AG04450 (cell line): ENCODE measurements at regions not wholly inside any gene's neighbourhood (a gene's known extent, or its start where the extent isn't known, plus 50 kb on each side); places are given as distances from the start of the nearest gene placed in this dataset.

Experiments
- CTCF ChIA-PET: fragments of 300-600, 350-600 bp; formaldehyde crosslinking; extraction: SDS; loops from one replicate; lab custom pipeline; 2022; ENCODE audit warnings: antibody characterized with exemption, inconsistent platforms; lab: Charles Lee
- POLR2A ChIA-PET: fragments of 350-600 bp; formaldehyde crosslinking; extraction: SDS; loops from one replicate; lab custom pipeline; 2021; ENCODE audit warnings: antibody characterized with exemption, inconsistent platforms; lab: Yijun Ruan, JAX
- DNase-seq: peaks from one replicate; pipeline ENCODE4 v3.0.0-alpha.2; 2011; ENCODE audit warnings: low read depth, low spot score
- H3K27ac ChIP-seq: one replicate; pipeline ENCODE4 v1.5.1; 2012; ENCODE audit warnings: low read depth, low read length, control low read depth
- H3K27me3 ChIP-seq: one replicate; pipeline ENCODE4 v1.6.0; 2012; ENCODE audit warnings: low read length; ENCODE audit not compliant: control insufficient read depth, insufficient read depth
- H3K4me3 ChIP-seq: 2 replicates; pipeline ENCODE4 v1.5.1; 2011; ENCODE audit warnings: mild to moderate bottlenecking, low read depth, low read length, control low read depth
- H3K9me3 ChIP-seq: 2 replicates; pipeline ENCODE4 v1.5.1; 2012; ENCODE audit warnings: low read length; ENCODE audit not compliant: control insufficient read depth, insufficient read depth
- TF ChIP-seq, protein P1 (sequence below): IDR thresholded peaks from 2 replicates; pipeline ENCODE4 v1.5.1; 2011; ENCODE audit warnings: low read depth, low read length, control low read depth, inconsistent platforms

DNA sequence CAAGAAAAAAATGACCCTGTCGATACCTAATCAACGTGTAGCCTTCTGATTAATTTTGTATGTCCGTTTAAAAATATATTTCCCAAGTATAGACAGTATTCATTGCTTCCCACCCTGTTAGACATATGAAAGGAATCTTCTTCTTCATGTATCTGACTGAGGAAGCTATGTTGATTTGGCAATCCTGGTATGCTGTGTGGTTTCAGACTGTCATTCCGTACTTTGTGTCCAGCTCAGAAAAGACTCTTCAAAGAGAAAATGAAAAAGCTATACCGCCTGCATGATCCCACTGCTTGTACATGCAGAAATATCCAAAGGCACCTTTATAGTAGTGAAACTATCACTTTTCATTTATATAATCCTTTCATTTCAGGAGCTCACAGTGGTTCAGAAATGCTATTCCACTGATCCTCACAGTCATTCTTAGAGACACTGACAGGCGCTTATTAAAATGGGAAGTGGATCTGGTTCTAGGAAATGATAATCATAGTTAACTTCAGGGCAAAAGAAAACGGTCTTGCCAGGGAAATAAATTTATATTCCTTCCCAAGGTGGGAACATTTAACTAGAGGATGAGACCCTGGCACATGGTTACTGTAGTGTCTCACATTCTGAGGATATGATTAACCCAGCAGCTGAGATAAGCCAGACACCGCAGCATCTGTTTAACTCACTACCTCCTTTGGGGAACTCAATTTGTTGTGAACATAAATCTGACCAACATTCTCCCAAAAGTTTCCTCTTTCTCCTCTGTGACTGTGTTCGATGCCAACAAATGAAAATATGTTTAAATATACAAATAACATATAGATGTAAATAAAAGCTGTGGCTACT lies 599.2 kb upstream of the LUZP2 start:
- CTCF ChIA-PET = no interaction called here
- H3K4me3 ChIP-seq = peak overlapping the region; percentile 0; the same call in 1 of the 2 replicates
- peak overlapping the region; percentile 68 for H3K27ac ChIP-seq
- TF ChIP-seq, protein P1, sequence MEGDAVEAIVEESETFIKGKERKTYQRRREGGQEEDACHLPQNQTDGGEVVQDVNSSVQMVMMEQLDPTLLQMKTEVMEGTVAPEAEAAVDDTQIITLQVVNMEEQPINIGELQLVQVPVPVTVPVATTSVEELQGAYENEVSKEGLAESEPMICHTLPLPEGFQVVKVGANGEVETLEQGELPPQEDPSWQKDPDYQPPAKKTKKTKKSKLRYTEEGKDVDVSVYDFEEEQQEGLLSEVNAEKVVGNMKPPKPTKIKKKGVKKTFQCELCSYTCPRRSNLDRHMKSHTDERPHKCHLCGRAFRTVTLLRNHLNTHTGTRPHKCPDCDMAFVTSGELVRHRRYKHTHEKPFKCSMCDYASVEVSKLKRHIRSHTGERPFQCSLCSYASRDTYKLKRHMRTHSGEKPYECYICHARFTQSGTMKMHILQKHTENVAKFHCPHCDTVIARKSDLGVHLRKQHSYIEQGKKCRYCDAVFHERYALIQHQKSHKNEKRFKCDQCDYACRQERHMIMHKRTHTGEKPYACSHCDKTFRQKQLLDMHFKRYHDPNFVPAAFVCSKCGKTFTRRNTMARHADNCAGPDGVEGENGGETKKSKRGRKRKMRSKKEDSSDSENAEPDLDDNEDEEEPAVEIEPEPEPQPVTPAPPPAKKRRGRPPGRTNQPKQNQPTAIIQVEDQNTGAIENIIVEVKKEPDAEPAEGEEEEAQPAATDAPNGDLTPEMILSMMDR = no peak
- no peaks in the 10 kb centered on the region for H3K9me3 ChIP-seq
- POLR2A ChIA-PET = interaction anchor here (0.6 to 1.5 kb wide), 3 partner anchors 23 to 180 kb away, joined by 3 to 4 read pairs (median 3); no protein-coding TSS in a partner anchor
- H3K27me3 ChIP-seq = no peaks in the 10 kb centered on the region
- peak; percentile 79 for DNase-seq

DNA sequence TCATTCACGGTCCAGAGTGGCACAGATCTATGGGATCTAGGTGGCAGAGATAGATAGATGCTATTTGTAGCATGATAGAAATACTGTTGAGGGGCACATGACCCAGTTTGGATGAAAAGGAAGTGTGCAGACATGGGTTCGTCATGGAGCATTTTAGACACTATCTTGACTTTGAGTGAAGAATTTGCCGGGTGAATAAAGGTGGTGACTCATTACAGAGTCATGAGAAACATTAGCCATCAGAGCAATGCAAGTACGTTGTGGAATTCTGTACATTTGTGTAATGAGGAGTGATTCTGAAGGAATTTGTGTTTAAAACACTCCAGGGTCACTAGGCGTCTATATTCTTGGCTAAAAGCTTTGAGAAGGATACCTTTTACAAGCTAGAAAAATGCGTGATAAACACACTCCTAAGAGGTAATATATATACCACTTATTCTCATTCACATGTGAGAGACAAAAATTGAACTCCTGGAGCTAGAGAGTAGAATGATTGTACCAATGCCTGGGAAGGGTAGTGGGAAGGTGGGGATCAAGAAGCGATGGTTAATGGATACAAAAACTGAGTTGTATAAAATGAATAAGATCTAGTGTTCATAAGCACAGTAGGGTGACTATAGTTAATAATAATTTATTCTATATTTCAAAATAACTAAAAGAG lies 593.7 kb upstream of the LUZP2 start:
- H3K9me3 ChIP-seq = no peaks in the 10 kb centered on the region
- peak overlapping the region; percentile 69 for H3K27ac ChIP-seq
- no peak overlapping the region for H3K4me3 ChIP-seq
- ChIA-PET POLR2A (interaction anchor here (1.1 kb wide), 1 partner anchor 332 kb away, joined by 3 read pairs; no protein-coding TSS in a partner anchor), CTCF (no interaction called here)
- TF ChIP-seq, protein P1 = no peak
- peak; percentile 83 for DNase-seq
- no peaks in the 10 kb centered on the region for H3K27me3 ChIP-seq

DNA sequence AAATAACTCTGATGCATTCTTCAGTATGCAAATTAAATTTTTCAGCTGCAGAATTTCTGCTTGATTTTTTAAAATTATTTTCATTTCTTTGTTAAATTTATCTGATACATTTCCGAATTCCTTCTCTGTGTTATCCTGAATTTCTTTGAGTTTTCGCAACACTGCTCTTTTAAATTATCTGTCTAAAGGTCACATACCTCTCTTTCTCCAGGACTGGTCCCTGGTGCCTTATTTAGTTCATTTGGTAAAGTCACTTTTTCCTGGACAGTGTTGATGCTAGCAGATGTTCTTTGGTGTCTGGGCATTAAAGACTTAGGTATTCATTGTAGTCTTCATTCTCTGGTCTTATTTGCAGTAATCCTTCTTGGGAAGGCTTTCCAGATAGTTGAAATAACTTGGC lies 577.4 kb upstream of the LUZP2 start:
- Histone ChIP-seq H3K27ac (no peak overlapping the region), H3K27me3 (no peaks in the 10 kb centered on the region), H3K4me3 (no peak overlapping the region), H3K9me3 (no peaks in the 10 kb centered on the region)
- TF ChIP-seq, protein P1 = no peak
- DNase-seq = no peak
- ChIA-PET POLR2A (no interaction called here), CTCF (no interaction called here)

DNA sequence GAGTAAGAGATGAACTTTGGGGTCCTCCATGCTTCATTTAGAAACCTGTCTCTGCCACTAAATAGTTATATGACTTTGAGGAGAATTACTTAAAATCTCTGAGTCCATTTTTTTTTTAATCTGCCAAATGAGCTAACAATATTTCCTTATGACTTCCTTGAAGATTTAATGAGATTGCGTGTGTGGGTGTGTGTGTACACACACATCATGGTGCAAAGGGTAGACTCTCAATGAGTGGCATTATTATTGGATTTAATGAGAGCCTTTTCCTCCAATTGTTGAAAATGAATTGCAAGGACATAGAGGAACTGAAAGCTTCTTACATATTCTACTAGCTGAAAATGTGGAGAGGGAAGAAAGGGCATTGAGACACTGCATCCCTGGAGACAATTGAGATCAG lies 573.5 kb upstream of the LUZP2 start:
- CTCF ChIA-PET = interaction anchor here (0.7 to 1.4 kb wide), 2 partner anchors 384 to 1048 kb away, joined by 3 read pairs; no protein-coding TSS in a partner anchor
- POLR2A ChIA-PET = no interaction called here
- TF ChIP-seq, protein P1 = no peak

DNA sequence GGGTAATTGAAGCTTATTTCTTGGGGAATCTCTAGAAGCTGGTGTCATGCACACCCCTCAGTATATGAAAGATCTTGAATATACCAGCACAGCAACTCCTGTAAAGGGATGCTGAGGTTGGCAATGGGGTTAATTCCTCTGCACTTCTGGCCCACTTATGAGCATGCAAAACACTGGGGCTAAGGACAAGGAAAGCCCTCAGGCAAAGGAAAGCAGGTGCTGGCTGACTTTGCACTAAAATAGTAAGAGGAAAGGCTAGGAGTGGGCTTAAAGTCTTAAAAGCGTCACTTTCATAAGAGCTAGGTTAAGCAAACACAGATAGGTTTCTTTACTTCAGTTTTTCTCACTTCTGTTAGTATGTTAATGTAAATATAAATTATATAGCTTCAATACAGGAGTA lies 572.6 kb upstream of the LUZP2 start:
- TF ChIP-seq, protein P1 = no peak
- Histone ChIP-seq H3K9me3 (no peaks in the 10 kb centered on the region), H3K27me3 (no peaks in the 10 kb centered on the region), H3K4me3 (no peak overlapping the region), H3K27ac (no peak overlapping the region)
- ChIA-PET CTCF (no interaction called here), POLR2A (no interaction called here)
- no peak for DNase-seq

More for the DNA sequence above, 573.5 kb upstream of the LUZP2 start:
- no peak for DNase-seq
- Histone ChIP-seq H3K4me3 (no peak overlapping the region), H3K9me3 (no peaks in the 10 kb centered on the region), H3K27ac (no peak overlapping the region), H3K27me3 (no peaks in the 10 kb centered on the region)
